ENCODE measurements at regions not wholly inside any gene's neighbourhood (a gene's known extent, or its start where the extent isn't known, plus 50 kb on each side); places are given as distances from the start of the nearest gene placed in this dataset.

DNA sequence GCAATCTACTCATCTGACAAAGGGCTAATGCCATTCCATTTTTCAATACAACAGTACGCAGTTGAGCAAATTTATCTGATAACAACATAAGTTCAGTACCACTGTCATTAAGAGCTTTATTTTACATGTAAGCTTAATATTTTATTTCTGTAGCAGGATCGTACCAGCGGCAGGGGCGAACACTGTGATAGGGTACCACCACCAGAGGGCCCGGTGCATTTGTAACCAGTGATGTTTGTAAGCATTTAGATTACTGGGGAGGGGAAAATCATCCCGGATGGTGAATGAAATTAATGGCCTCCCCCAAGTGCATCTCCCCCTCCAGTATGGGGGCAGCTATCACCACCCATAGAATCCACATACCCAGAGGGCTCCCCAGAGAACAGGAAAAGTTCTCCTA, 179.0 kb downstream of the ADGRA3 start:
- DNase-seq (ENCODE audit: low spot score): no peak

DNA sequence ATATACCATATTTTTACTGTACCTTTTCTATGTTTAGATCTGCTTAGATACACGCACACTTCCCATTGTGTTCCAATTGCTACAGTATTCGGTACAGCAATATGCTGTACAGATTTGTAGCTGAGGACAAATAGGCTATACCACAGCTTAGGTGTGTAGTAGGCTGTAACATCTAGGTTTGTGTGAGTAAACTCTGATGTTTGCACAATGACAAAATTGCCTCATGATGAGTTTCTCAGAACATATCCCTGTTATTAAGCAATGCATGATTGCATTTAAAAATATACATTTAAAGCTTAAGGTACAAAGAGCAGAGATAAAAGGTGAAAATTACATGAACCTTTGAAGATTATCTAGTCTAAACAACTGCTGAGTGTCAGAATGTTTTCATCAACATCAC, 181.7 kb downstream of the ADGRA3 start:
- no peak for DNase-seq (ENCODE audit: low spot score)

DNA sequence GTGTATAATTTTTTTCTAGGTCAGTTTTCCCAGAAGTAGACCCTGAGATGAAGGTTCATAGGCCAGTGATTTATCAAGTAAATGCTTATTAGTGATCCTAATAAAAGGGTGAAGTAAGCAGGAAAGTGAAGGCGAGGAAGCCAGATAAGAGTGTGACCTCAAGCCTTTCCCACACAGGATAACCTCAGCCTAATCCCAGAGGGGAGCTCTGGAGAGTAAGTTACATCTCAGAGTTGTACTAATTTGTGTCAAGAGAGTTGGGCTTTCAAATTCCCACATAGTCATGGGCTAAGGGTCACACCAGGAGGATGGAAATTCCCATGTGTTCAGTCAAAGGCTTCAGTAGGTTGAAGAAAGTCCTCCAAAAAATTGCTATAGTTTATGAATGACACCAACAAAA, 191.4 kb downstream of the ADGRA3 start:
- no peak for DNase-seq (ENCODE audit: low spot score)

DNA sequence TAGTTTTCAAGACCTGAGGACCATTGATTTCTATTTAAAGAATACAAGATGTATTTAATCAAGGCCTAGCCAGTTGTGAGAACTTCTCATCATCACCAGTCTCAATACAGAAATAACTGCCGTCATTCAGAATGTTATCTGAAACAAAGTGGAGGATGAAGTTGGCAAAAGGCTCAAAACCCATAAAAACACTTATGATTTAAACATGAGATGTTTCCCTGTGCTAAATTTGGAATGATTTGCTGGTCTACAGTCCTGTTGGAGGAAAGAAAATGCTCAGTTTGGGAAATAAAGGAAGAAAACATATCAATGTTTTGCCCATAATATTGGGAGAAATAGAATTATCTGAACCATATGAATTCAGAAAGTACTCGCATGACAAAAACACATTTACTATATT, 192.2 kb downstream of the ADGRA3 start:
- DNase-seq (ENCODE audit: low spot score): no peak

DNA sequence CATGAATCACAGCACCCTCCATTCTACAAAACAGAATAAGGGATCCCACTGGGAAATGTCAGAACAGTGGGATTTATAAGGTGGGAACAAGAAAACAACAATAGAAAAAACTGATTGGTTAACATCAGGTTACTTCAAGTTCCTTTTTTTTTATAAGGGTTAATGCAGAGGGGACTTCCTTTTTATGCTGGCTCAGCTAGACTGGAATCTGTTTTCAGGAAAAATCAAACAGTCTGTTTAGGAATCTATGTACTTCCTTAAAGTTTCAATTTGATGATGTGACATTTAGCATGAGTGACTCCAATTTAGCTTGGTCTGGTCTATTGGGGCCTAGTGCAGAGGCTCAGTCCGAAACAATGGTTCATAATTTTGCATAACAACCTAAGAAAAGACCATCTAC, 192.9 kb downstream of the ADGRA3 start:
- DNase-seq (ENCODE audit: low spot score): no peak

DNA sequence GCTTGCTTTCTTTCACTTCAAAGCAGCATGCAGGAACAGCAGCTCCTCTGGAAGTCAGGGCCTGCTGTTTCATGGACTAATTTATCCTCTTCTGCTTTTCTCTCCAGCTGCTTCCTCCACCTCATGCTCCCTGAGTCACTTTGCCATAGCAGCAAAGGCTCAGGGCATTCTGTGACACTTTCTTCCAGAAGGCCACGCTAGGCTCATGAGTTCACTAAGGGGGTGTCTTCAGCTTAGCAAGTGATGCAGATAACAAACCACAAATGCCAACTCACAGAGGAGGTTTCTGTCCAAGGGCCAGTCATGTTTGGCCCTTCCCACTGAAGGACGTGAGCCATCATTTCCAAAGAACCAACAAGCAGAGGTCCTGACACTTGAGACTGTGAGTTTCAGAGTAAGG, 200.2 kb downstream of the ADGRA3 start:
- DNase-seq (ENCODE audit: low spot score): peak; percentile 28

DNA sequence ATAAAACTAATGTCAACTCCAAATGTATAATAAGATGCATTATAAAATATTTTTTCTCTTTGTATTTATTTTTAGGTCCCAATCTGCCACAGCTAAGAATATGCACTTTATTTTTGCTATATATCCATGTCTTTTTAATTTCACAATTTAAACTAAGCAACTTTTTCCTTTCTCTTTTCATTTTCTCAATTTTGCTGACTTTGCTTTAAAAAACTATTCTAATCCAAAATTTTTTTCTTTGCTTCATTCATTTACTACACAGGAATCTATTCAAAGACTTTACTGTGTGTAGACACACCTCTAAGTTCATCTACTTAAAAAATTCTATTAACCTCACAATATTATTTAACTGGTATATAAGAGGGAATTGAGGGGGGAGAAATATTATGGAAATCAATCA, 201.9 kb downstream of the ADGRA3 start:
- no peak for DNase-seq (ENCODE audit: low spot score)

DNA sequence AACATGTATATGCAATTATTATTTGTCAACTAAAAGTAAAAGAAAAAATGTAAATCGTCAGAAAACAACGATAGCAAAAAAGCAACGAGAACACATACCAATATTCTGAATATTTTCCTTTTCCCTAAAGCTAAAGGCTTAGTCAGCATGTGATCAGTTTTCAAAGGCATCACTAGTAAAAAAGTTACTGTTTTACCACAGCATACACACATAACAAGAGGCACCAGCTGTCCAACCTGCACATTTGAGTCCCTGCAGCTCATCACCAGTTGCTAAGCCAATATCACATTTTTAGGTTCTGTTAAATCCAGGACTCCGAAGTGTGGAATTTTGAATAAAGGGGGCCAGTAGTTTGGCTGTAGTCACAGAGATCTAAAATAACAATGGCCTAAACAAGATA, 203.8 kb downstream of the ADGRA3 start:
- no peak for DNase-seq (ENCODE audit: low spot score)

DNA sequence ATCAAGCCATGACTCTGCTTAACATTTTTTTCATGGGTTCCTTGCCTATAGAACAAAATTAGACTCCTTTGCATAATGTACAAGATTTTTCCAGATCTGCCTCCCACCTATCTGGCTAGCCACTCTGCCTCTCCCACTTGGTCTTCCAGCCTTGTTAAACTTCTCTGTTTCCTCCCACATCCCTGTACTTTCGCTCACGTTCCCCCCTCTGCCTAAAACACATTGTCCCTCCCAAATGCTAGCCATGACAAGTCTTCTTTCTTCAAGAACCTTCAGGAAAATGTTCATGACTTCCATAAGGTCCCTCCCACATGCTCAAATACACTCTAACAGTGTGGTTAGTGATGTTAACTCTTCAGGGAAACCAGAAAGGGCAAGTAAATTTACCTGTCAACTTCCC, 214.6 kb downstream of the ADGRA3 start:
- DNase-seq (ENCODE audit: low spot score): no peak

DNA sequence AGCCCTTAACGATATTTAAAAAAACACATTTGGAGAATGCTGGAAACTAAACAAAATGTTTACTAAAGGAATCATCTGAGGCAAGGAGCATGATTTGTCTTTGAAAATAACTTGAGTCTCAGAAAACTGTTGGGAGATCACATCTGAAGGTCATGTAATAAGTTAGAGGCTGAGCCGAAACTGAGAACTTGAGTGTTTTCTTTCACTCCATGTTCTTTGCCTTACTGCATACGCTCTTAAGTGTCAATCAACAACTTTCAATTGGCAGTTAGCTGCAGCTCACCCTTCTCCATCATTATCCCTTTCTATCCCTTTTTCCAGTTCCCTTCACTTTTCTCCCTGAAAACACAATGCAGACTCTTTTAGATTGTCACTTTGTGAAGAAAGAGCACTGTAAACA, 216.2 kb downstream of the ADGRA3 start:
- DNase-seq (ENCODE audit: low spot score): no peak

DNA sequence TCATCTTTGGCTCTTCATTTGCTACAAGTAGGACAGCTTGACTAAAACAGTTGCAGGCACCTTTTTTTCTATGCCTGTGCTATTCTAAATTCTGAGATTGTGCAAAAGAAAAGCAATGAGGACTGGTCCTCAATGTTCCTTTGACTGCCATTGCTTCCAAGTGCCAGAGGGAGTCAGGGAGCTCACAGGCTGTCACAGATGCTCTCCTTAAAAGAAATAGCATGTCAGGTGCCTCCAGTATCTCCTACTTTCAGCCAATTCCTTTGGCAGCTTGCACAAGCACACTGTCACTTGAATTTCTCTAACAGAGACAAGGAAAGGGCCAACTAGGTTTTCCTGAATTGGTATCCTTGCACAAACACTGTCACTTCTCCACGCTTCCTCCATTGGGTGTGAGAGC, 228.2 kb downstream of the ADGRA3 start:
- no peak for DNase-seq (ENCODE audit: low spot score)

DNA sequence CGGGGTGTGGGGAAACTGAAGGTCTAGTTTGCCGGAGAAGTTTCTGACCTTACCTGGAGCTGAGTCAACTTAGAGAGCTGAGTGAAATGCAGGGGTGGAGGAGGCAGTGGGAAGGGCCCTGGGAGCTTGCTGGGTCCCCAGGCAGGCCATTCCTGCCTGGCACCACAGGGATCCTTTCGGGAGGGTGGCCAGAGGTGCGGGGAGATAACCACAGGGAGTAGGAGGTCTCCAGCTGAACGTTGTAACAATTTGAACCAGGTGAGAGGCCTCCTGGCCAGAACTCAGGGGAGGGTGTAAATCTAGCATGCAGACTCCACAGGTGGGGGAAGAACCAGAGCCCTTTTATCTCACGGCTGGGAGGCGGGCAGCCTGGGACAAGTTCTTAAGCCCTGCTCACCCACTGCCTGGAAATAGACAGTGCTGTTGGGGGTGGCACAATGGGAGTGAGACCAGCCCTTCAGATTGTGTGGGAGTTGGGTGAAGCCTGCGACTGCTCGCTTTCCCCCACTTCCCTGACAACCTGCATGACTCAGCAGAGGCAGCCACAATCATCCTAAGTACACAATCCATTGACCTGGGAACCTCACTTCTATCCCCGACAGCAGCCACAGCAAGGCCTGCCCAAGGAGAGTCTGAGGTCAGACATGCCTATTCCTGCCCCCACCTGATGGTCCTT, 247.4 kb downstream of the ADGRA3 start:
- DNase-seq (ENCODE audit: low spot score): peak; percentile 14

DNA sequence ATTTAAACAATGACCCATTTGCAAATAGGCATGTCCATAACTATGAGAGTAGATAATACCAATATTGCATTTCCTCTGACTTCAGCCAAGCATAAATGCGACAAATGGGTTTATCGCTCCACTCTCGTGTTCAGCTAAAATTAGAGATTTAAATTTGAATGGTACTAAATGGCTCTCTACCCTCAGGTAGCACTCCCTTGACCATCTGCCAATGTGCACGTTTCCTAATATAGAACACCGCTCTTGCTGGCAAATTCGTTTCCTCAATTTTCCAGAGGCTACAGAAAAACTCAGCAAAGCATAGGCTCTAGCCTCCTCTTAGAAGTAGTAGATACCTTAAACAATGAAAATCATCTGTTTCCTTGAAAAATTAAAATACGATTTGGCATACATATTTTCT, 251.6 kb downstream of the ADGRA3 start:
- DNase-seq (ENCODE audit: low spot score): no peak

DNA sequence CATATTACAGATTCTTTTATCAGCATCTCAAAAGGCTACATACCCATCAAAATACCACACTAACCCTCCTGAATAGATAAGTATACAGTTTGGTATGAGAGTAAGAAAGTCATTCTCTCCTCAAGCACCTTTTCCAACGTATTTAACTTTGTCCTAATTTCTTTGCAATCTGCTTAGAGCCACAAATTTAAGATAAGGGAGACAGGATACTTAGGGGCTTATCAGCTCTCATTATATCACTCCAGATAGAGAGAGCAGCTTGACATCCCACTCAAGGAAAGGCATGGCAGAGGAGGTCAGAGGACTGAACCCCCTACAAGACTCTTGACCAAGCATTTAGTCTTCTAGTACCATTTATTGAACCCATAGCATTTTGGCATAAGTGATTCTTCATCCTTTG, 262.4 kb downstream of the ADGRA3 start:
- DNase-seq (ENCODE audit: low spot score): no peak

DNA sequence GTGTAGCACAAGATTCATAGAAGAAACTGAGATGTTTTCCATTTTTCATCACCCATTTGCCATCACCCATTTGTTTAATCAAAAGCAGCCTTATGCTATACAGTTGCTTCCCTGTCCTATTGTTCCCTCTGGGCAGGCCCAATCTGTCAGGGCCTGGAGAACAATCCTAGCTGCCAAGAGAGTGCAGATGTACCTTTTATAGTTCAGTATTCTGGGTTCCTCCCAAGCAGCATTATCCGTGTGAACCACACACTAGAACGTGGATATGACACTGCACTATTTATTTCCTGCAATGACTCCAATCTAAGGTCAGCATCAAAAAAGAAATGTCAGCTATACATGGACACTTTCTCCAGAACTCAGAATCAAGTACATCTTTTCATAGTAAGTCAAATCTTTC, 269.0 kb downstream of the ADGRA3 start:
- no peak for DNase-seq (ENCODE audit: low spot score)

DNA sequence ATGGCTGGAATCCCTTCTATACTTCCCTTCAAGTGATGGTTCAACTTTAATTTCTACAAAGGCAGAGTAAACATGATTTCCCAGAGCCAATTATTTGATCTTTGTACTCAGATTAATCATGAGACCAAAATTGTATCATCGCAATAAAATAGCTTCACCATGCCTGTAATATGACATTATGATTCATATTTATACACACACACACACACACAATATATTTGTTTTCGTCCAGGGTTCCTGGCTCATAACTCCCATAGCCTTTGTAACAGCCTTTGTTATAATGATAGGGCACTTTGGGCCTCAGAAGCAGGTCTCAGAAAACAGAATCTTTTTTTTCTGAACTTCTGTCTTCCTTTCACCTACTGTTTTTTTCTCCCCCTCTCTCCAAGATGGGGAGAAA, 270.6 kb downstream of the ADGRA3 start:
- no peak for DNase-seq (ENCODE audit: low spot score)

DNA sequence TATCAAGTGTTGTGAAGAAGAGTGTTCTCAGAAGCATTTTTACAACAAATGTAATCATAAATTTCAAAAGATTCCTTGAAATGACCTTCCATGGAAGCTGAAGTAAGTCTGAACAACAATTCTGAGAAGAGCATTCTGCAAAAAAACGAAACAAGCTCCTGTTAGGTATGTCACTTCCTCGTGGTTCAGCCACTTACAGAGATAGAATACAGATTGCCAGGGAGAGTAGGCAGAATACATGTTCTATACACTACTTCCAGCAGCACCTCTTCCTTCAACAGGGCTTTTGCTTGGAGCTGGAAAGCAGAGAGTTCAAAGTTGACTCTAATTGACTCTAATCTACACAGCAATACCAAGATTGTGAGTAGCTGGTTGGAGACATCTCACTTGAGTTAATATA, 274.5 kb downstream of the ADGRA3 start:
- no peak for DNase-seq (ENCODE audit: low spot score)

DNA sequence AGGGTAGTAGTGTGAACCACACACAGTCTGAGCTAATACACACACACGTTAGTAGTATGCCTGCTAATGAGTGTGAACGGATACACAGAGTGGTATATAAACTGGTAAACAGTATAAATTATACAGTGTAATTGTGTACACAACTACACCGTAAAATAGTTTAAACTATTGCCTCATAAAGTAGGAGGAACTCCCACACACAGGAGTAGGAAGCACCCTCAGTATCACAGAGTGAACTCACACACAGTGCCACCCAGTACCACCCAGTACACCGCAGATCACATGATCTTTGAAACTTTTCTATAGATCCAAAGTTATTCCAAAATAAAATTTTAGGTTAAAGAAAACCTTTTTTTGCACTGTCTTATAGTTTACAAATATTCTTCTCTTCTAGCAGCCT, 275.1 kb downstream of the ADGRA3 start:
- no peak for DNase-seq (ENCODE audit: low spot score)

DNA sequence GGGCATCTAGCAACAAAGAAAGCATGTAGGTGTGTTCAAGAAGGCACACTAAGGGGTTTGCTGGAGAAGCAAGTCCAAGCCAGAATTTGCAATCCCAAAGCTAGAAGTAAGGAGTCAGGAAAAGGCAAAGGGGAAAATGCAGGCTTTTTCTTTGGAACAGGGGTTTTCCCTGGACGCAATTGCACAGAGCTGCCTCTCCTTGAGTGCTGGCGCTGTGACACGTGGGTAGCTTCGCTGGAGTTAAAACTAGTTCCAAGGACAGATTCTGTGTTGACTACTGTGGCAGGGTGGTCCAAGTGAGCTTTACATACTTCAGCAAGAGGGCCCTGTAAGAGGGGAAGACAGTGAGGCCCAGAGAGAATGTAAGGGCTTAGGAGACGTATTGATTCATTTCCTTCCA, 277.1 kb downstream of the ADGRA3 start:
- peak; percentile 16 for DNase-seq (ENCODE audit: low spot score)

DNA sequence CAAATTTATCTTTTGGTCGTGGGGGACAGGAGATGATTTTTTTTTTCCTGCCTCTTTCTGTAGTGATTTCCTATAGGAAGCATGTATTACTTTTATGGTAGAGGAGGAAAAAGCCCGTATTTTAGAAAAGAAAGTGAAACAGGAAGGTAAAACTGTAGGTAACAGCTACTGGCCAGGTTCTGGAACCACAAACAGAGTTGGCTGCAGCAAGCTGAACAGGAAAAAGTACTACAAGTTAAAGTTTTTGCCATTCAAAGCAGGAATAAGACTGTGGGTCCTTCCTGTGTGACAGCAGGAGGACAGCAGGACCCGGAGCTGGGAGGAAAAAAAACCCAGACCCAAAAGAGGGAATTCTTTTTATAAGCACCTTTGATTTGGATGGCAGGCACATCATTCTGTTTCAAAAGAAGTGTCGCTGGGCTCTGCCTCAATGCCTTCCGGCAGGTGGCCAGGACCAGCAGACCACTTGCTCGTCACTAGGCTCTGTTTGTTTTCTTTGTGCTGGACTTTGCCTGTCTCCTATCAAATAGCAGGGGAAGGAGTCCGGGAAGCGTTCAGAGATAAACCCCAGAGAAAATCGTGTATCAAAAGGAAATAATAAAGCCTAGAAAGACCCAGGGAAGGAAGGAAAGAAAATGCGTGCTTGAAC, 277.9 kb downstream of the ADGRA3 start:
- DNase-seq (ENCODE audit: low spot score): peak; percentile 4

DNA sequence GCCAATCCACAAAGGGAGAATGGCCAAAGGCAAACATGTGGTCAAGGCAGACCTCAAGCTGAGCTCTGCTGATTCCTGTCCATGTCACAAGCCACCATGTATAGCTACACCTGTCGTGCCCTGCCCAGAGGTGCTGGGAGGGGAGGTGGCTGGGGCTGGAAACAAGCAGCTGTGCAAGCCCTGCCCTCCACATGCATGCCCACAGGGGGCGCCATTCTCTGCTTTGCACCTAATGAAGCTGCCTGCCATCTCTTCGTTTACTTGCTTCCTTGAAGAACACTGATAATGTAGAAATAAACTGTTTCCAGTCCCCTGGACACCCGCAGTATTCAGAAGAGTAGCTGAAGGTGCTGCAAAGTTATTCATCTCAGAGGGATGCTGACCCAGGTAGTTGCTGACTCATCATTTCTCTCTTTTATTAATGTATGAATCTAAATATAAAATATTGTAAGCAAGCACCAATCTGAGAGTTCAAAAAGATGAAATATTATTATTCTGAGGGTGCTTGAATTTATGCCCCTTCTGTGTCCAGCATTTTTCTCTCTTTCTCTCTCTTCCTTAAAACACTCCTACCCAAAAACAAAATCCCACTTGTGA, 278.6 kb downstream of the ADGRA3 start:
- DNase-seq (ENCODE audit: low spot score): peak; percentile 36

DNA sequence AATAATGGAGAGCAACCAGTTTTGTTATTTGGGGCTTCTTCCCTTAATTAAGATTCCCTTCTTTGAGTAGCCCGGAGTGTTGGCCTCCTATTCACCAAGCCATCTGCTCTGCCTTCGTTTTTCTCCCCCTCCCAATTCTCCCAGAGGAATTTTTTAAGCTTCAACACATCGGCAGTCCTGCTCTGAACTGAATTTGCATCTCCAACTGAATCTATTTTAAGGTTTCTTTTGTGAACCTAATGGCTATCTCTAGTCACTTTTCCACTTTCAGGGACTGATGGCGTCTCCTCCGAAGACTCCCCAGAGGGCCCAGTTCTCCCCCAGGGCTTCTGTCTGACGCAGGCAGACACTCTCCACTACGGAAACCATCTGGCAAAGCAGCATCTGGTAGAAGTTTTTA, 280.2 kb downstream of the ADGRA3 start:
- no peak for DNase-seq (ENCODE audit: low spot score)

DNA sequence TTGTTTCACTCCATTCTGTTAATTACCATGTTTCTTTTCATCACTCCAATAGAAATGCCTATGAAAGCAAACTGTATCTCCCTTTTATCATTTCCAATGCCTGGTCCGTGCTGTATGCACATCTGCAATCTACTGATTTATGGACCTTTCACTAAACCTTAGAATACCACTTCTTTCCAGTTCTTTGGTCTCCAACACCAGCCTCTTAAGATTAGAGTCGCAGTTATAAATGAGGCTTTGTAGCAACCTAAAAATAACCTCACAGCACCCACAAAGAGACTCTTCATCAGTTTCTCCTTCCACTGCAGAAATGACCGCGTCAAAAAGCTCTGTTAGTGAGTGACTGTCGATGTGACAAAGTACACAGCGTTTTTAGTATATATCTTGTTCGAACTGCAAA, 282.6 kb downstream of the ADGRA3 start:
- no peak for DNase-seq (ENCODE audit: low spot score)

DNA sequence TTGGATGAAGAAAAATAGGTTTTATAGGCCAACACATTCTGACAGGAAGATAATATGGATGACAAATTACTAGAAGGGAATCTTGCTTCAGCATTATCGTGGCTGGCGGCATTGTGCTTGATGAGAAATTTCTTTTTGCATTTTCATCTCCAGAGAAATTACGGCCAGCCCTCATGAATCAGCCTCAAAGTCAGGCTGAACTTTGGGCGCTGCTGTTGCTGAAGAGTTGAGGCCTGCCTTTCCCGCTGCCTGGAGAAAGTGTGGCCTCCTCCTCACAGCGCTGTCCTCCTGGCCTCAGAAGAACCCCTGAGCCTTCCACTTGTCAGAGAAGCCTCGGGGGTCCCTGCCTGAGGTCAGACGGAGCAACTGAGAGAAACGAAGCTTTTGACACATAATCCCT, 272.4 kb upstream of the KCNIP4 start:
- no peak for DNase-seq (ENCODE audit: low spot score)
